Esophagus squamous epithelium (tissue), 5 donors: ENCODE measurements at regions not wholly inside any gene's neighbourhood (a gene's known extent, or its start where the extent isn't known, plus 50 kb on each side); places are given as distances from the start of the nearest gene placed in this dataset.

ENCODE experiments used
- DNase-seq: peaks from one replicate; lab custom pipeline; 2025; lab: John Stamatoyannopoulos, UW
- H3K27ac ChIP-seq, 4 donors: fragments of 200-600 bp; sonication (generic); one replicate each; pipeline ENCODE4 v1.5.1; 2016 to 2019; ENCODE audit warnings: mild to moderate bottlenecking in 1 of 4
- H3K27me3 ChIP-seq, 4 donors: fragments of 200-600 bp; sonication (generic); 1 replicate in 3 of 4; 2 replicates in 1 of 4; pipeline versions ENCODE4 v1.5.1 to v1.6.0; 2017 to 2021; ENCODE audit warnings: antibody characterized with exemption in 1 of 4
- H3K36me3 ChIP-seq, 3 donors: fragments of 200-600 bp; sonication (generic); one replicate each; pipeline ENCODE4 v1.5.1; 2016 to 2019
- H3K4me1 ChIP-seq, 3 donors: fragments of 200-600 bp; sonication (generic); one replicate each; pipeline ENCODE4 v1.5.1; 2017 to 2019
- H3K4me3 ChIP-seq, 4 donors: fragments of 200-600 bp; sonication (generic); 1 replicate in 3 of 4; 2 replicates in 1 of 4; pipeline ENCODE4 v1.5.1; 2016 to 2019; ENCODE audit warnings: mild to moderate bottlenecking in 2 of 4, moderate library complexity in 1 of 4
- H3K9me3 ChIP-seq, 3 donors: fragments of 200-600 bp; sonication (generic); one replicate each; pipeline ENCODE4 v1.5.1; 2016 to 2019
- CTCF ChIP-seq, 6 experiments: fragments of 450-650 bp in 4 of 6; fragments of 200-600 bp in 2 of 6; sonication (generic) in 2 of 6; IDR thresholded peaks; one replicate each; pipeline ENCODE4 v1.5.1; 2016 to 2019; ENCODE audit warnings: antibody characterized with exemption in 6 of 6, mild to moderate bottlenecking in 4 of 6, moderate library complexity in 4 of 6
- POLR2A ChIP-seq, 4 donors: fragments of 450-650 bp; IDR thresholded peaks; one replicate each; pipeline ENCODE4 v1.6.1; 2017; ENCODE audit warnings: antibody characterized with exemption in 4 of 4, mild to moderate bottlenecking in 4 of 4, moderate library complexity in 3 of 4
- WGBS, 2 donors: methylation state at CpG; one replicate each; pipeline ENCODE4 v1.1.5; 2018; 5-methylcytosine and 5-hydroxymethylcytosine counted together
- intact Hi-C: fragments of 100-400 bp; cut with DNase I; formaldehyde crosslinking; loops from one replicate; pipeline ENCODE4 v1.15.0; 2022
- donor health status: DM: yes; HTN: yes; CAD: no.

- no peaks in the 10 kb centered on the region for H3K36me3 ChIP-seq
- no peak for DNase-seq
- no peak overlapping the region for H3K27ac ChIP-seq
- no peaks in the 10 kb centered on the region for H3K4me1 ChIP-seq
- TF ChIP-seq CTCF (IDR thresholded peaks at IDR 0.05): no peak
- TF ChIP-seq POLR2A (IDR thresholded peaks at IDR 0.05): no peak
- peaks cover 0 to 34% (median 0%) of the 10 kb centered on the region in 4 donors for H3K27me3 ChIP-seq
- no peaks in the 10 kb centered on the region for H3K9me3 ChIP-seq
- intact Hi-C loops: no loop called here
- no peak overlapping the region for H3K4me3 ChIP-seq
- 14 to 24% methylated on average over 6 to 8 of the region's 8 CpGs for WGBS, 2 donors
These were observed 353.4 kb upstream of the AJAP1 start for GRCh38 chr1:4301007-4301406.

- H3K36me3 ChIP-seq: no peaks in the 10 kb centered on the region
- no peak for TF ChIP-seq CTCF (IDR thresholded peaks at IDR 0.05)
- no peaks in the 10 kb centered on the region for H3K9me3 ChIP-seq
- WGBS, 2 donors: 74 to 78% methylated on average over 8 to 9 of the region's 9 CpGs
- H3K27ac ChIP-seq: no peak overlapping the region
- peaks cover 0 to 34% (median 0%) of the 10 kb centered on the region in 4 donors for H3K27me3 ChIP-seq
- intact Hi-C loops: no loop called here
- no peak for DNase-seq
- H3K4me3 ChIP-seq: no peak overlapping the region
- H3K4me1 ChIP-seq: no peaks in the 10 kb centered on the region
These were observed 351.1 kb upstream of the AJAP1 start for GRCh38 chr1:4303303-4303702.

GRCh38 chr1:4305526-4306301 is 348.7 kb upstream of the AJAP1 start:
- no peaks in the 10 kb centered on the region for H3K4me1 ChIP-seq
- H3K9me3 ChIP-seq: no peaks in the 10 kb centered on the region
- DNase-seq: no peak
- TF ChIP-seq CTCF (IDR thresholded peaks at IDR 0.05) (no peak), POLR2A (IDR thresholded peaks at IDR 0.05) (no peak)
- WGBS, 2 donors: 72 to 78% methylated on average over 5 of the region's 6 CpGs
- H3K27ac ChIP-seq: no peak overlapping the region
- no peaks in the 10 kb centered on the region for H3K36me3 ChIP-seq
- intact Hi-C loops: no loop called here
- peaks cover 0 to 25% (median 0%) of the 10 kb centered on the region in 4 donors for H3K27me3 ChIP-seq
- no peak overlapping the region for H3K4me3 ChIP-seq

GRCh38 chr1:4306559-4307467 is 347.6 kb upstream of the AJAP1 start:
- intact Hi-C loops: no loop called here
- no peaks in the 10 kb centered on the region for H3K9me3 ChIP-seq
- H3K4me3 ChIP-seq: no peak overlapping the region
- H3K27ac ChIP-seq: no peak overlapping the region
- H3K36me3 ChIP-seq: no peaks in the 10 kb centered on the region
- TF ChIP-seq POLR2A (IDR thresholded peaks at IDR 0.05) (no peak), CTCF (IDR thresholded peaks at IDR 0.05) (no peak)
- H3K27me3 ChIP-seq: peaks cover 0 to 15% (median 0%) of the 10 kb centered on the region in 4 donors
- no peaks in the 10 kb centered on the region for H3K4me1 ChIP-seq
- no peak for DNase-seq
- WGBS, 2 donors: 86 to 97% methylated on average over 7 to 8 of the region's 8 CpGs

- no peak for DNase-seq
- intact Hi-C loops: no loop called here
- TF ChIP-seq CTCF (IDR thresholded peaks at IDR 0.05) (no peak), POLR2A (IDR thresholded peaks at IDR 0.05) (no peak)
These were observed 347.0 kb upstream of the AJAP1 start for GRCh38 chr1:4307468-4307845.

More at GRCh38 chr1:4307468-4307845, 347.0 kb upstream of the AJAP1 start:
- WGBS, 2 donors: 72% methylated on average over 2 of the region's 2 CpGs; no CpG with 5 or more reads in 1 of the 2 donors
- no peaks in the 10 kb centered on the region for H3K9me3 ChIP-seq
- H3K27me3 ChIP-seq: peaks cover 0 to 9% (median 0%) of the 10 kb centered on the region in 4 donors
- no peak overlapping the region for H3K4me3 ChIP-seq
- H3K36me3 ChIP-seq: no peaks in the 10 kb centered on the region
- H3K4me1 ChIP-seq: no peaks in the 10 kb centered on the region
- no peak overlapping the region for H3K27ac ChIP-seq
